ENCODE measurements at regions not wholly inside any gene's neighbourhood (a gene's known extent, or its start where the extent isn't known, plus 50 kb on each side); places are given as distances from the start of the nearest gene placed in this dataset.

DNA sequence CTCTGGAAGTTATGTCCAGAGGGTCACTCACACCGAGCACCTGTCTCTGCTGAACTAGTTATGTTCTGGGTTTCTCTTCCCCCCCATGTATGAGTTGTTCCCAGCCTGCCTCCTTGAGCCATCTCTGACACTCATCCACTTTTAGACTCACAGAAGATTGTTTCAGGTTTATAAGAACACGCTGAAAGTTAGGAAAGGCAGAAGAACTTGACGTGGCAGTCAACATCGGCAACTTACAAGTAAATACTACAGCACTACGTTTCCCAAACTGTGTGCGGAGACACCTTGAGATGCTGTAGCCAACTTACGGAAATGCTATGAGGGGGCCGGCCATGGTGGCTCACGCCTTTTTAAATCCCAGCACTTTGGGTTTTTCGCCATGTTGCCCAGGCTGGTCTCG lies 318.0 kb downstream of the ZNF621 start:
- peaks cover 7% of the 10 kb centered on the region for H3K36me3 Mint-ChIP-seq (ENCODE audit: unreplicated experiment)
- H3K27me3 Mint-ChIP-seq (ENCODE audit: unreplicated experiment): peaks cover 2% of the 10 kb centered on the region
- no peak for DNase-seq
- peaks cover 4% of the 10 kb centered on the region for H3K4me1 Mint-ChIP-seq (ENCODE audit: low read depth, unreplicated experiment)
- H3K9me3 Mint-ChIP-seq (ENCODE audit: unreplicated experiment): peaks cover 2% of the 10 kb centered on the region
- TF ChIP-seq, protein P1, sequence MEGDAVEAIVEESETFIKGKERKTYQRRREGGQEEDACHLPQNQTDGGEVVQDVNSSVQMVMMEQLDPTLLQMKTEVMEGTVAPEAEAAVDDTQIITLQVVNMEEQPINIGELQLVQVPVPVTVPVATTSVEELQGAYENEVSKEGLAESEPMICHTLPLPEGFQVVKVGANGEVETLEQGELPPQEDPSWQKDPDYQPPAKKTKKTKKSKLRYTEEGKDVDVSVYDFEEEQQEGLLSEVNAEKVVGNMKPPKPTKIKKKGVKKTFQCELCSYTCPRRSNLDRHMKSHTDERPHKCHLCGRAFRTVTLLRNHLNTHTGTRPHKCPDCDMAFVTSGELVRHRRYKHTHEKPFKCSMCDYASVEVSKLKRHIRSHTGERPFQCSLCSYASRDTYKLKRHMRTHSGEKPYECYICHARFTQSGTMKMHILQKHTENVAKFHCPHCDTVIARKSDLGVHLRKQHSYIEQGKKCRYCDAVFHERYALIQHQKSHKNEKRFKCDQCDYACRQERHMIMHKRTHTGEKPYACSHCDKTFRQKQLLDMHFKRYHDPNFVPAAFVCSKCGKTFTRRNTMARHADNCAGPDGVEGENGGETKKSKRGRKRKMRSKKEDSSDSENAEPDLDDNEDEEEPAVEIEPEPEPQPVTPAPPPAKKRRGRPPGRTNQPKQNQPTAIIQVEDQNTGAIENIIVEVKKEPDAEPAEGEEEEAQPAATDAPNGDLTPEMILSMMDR (IDR thresholded peaks at IDR 0.05; ENCODE audit: partially characterized antibody, unreplicated experiment): no peak
- H3K4me3 Mint-ChIP-seq (ENCODE audit: unreplicated experiment): no peak overlapping the region
- no peak overlapping the region for H3K27ac Mint-ChIP-seq (ENCODE audit: unreplicated experiment)

DNA sequence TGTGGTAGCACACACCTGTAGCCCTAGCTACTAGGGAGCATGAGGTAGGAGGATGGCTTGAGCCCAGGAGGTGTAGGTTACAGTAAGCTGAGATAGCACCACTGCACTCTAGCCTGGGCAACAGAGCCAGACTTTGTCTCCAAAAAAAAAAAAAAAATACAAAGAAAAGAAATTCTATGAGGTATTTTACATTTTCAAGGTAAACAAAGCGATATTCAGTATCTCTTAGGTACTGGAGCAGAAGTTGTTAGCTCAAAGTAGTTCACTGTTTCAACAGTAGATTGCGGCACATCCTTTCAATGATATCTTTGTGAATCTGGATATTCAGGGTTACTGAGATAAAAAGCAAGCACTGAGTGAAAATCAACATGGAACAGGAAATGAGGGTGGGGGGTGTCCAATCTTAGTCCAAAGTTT lies 318.5 kb downstream of the ZNF621 start:
- H3K4me1 Mint-ChIP-seq (ENCODE audit: low read depth, unreplicated experiment): peaks cover 6% of the 10 kb centered on the region
- H3K4me3 Mint-ChIP-seq (ENCODE audit: unreplicated experiment): no peak overlapping the region
- peaks cover 7% of the 10 kb centered on the region for H3K36me3 Mint-ChIP-seq (ENCODE audit: unreplicated experiment)
- no peak for DNase-seq
- H3K27me3 Mint-ChIP-seq (ENCODE audit: unreplicated experiment): peaks cover 2% of the 10 kb centered on the region
- H3K27ac Mint-ChIP-seq (ENCODE audit: unreplicated experiment): no peak overlapping the region
- TF ChIP-seq, protein P1 (IDR thresholded peaks at IDR 0.05; ENCODE audit: partially characterized antibody, unreplicated experiment): no peak
- H3K9me3 Mint-ChIP-seq (ENCODE audit: unreplicated experiment): peaks cover 2% of the 10 kb centered on the region

DNA sequence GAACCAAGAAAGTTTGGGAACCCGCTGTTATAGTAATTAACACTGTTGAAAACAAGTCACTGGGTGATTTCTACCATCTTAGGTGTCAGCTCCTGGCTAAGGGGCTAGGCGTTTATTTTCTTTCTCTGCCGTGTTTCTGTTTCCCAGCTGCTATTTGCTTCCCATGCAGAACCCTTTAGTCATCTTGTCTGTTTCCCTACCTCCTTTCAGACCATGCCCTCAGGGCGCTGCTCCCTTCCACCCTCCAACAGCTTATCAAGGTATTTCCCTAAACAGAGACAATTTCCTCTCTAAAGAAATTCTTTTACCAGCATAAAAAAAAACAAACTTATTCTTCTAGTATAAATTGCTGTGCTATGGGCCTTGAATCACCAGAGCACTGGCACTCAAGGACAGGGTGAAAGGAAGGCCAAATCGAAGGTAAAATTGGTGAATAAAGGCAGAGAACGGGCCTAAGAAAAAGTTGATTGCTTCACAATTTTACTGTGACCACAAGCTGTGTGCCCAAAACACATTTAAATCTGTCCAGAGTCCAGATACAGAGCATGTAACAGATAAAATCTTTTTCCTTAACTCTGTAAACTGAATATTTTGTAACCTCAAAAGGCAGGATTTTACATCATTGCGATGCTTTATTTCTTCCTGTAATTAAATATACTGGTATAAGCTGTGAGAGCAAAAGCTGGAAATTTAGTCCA lies 319.2 kb downstream of the ZNF621 start:
- Mint-ChIP-seq H3K4me1 (ENCODE audit: low read depth, unreplicated experiment) (peaks cover 9% of the 10 kb centered on the region), H3K9me3 (ENCODE audit: unreplicated experiment) (peaks cover 2% of the 10 kb centered on the region), H3K27ac (ENCODE audit: unreplicated experiment) (no peak overlapping the region), H3K4me3 (ENCODE audit: unreplicated experiment) (no peak overlapping the region), H3K36me3 (ENCODE audit: unreplicated experiment) (peaks cover 12% of the 10 kb centered on the region), H3K27me3 (ENCODE audit: unreplicated experiment) (peaks cover 2% of the 10 kb centered on the region)
- TF ChIP-seq, protein P1 (IDR thresholded peaks at IDR 0.05; ENCODE audit: partially characterized antibody, unreplicated experiment): no peak
- peak; percentile 22 for DNase-seq

DNA sequence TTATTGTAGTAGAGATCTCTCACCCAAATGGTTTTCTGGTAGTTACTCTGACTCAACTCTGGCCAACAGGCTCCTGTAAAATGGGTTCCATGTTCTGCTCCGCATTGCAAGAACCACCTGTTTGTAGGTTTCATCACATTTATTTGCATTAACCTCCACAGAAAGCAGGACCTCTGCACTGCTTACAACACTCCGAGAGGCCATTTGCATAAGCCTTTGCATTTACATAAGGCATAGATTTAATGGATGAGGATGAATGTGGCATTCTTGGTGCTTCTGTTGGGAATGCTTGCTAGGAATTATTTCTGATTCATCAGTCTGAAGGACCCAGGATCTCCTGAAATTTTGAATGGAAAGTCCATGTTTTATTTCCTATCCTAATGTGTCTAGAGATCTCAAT lies 320.1 kb downstream of the ZNF621 start:
- Mint-ChIP-seq H3K4me3 (ENCODE audit: unreplicated experiment) (no peak overlapping the region), H3K27ac (ENCODE audit: unreplicated experiment) (no peak overlapping the region), H3K27me3 (ENCODE audit: unreplicated experiment) (peaks cover 1% of the 10 kb centered on the region), H3K36me3 (ENCODE audit: unreplicated experiment) (peaks cover 12% of the 10 kb centered on the region), H3K9me3 (ENCODE audit: unreplicated experiment) (peaks cover 2% of the 10 kb centered on the region), H3K4me1 (ENCODE audit: low read depth, unreplicated experiment) (peaks cover 9% of the 10 kb centered on the region)
- TF ChIP-seq, protein P1 (IDR thresholded peaks at IDR 0.05; ENCODE audit: partially characterized antibody, unreplicated experiment): no peak
- no peak for DNase-seq

DNA sequence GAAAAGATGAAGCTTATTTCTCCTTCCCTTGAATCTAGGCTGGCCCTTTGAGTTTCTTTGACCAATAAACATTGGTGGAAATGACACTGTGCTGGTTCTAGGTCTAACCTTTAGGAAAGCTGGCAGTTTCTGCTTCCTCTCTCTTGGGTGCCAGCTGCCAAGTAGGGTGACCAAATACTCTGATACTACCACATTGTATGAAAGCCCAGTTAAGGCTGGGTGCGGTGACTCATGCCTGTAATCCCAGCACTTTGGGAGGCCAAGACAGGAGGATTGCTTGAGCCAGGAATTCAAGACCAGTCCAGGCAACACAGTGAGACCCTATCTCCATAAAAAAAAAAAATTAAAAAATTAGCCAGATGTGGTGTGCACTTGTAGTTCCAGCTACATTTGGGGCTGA lies 320.7 kb downstream of the ZNF621 start:
- no peak overlapping the region for H3K27ac Mint-ChIP-seq (ENCODE audit: unreplicated experiment)
- DNase-seq: no peak
- no peaks in the 10 kb centered on the region for H3K27me3 Mint-ChIP-seq (ENCODE audit: unreplicated experiment)
- no peak overlapping the region for H3K4me3 Mint-ChIP-seq (ENCODE audit: unreplicated experiment)
- peaks cover 12% of the 10 kb centered on the region for H3K36me3 Mint-ChIP-seq (ENCODE audit: unreplicated experiment)
- peaks cover 2% of the 10 kb centered on the region for H3K9me3 Mint-ChIP-seq (ENCODE audit: unreplicated experiment)
- TF ChIP-seq, protein P1 (IDR thresholded peaks at IDR 0.05; ENCODE audit: partially characterized antibody, unreplicated experiment): no peak
- peaks cover 9% of the 10 kb centered on the region for H3K4me1 Mint-ChIP-seq (ENCODE audit: low read depth, unreplicated experiment)
